GM19099 (cell line): ENCODE measurements at regions not wholly inside any gene's neighbourhood (a gene's known extent, or its start where the extent isn't known, plus 50 kb on each side); places are given as distances from the start of the nearest gene placed in this dataset.

Source experiments
- POLR2A ChIP-seq: IDR thresholded peaks from 3 replicates; pipeline ENCODE4 v1.6.1; 2011; ENCODE audit warnings: low read depth; ENCODE audit not compliant: insufficient read length; ENCODE audit errors: extremely low read depth

DNA sequence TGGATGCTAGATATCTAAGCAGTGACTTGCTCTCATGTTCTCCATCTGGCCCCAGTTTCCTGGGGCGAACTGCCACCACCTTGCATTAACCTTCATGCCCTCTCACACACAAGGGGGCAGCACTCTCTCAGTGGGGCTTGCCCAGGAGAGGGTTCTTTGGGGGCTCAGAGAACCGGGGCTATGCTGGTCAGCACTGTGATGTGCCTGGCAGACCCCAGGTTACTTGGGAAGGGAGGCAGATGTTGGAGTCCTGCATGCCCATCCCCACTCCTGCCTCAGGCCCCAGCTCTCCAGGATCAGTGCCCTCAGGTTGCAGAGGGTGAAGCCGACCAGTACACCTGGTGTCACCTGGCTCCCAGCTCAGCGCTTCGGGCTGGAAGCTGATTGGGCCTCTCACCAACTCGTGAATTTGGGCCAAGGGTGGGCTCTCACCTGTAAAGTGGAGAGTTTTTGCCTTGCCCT, 396.2 kb upstream of the HS6ST1 start:
- TF ChIP-seq POLR2A: no peak

DNA sequence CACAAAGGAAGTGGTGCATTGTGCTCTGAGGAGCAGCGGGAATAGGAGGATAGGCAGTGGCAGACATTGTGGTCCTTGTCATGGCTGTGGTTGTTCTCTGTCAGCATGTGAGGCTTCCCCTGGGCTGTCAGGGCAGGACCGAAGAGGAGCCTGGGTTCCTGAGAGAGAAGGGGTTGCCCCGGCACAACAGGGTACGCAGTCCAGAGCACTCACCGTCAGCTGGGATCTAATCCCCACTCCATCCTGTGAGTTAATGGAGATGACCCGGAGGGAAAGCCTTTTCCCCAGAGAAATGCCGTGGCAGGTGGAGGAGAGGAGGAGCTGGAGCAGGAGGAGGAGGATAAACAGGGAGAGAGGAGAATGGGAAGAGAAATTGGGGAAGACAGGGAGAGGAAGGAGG, 396.7 kb upstream of the HS6ST1 start:
- no peak for TF ChIP-seq POLR2A

DNA sequence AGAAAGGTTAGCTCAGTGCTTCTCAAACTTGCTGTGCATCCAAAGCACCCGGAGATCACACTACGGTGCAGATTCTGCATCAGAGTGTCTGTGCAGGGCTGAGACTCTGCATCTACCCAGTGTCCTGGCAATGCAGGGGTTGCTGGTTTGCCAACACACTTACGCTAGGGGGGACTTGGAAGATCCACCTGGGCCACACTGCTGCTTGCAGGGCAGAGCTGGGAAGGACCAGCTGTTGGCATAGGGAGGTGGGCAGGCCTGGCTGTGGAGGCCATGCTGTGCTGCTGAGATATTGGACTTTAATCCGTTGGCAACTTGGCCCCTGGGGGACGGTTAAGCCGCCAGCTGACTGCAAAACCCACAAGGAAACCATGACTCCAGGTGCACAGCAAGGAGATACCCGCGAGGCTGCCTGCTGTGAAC, 397.6 kb upstream of the HS6ST1 start:
- no peak for TF ChIP-seq POLR2A

DNA sequence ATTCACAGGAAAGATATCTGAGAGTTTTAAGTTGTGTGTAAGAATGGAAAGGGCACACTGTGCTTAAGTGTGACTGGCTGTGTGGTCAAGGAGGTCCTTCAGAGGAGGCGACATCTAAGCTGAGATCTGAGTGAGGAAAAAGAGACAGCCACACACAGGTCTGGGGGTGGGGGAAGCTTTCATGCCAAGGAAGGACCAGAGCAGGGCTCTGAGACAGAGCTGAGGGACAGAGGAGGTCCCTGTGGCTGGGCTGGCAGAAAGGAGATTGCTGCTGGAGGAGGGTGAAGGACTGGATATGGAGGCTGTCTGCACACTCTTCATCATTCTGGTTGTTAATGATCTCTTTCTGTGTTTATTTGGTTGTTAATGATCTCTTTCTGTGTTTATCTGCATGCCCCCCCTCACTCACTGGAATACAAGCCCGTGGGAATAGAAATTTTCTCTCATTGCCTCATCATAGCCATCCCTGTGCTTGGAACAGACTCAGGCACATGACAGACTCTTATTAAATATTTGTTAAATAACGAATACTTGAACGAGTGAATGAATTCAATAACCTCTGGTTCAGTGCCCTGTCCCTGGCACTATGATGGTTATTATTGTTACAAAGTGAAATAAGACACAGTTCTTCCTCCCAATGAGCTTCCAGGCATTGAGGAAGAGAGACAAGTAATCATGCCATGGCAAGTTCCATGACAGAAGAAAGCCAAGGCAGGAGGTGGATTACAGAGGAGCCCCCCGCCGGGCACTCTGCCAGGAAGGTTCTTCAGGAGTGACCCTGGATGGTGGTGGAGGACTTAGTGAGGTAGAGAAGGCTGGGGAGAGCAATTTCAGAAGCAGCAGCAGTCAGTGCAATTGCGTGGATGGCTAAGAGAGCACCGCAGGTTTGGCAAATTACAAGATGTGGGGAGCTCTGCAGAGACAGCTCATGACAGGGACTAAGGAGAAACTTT, 399.4 kb upstream of the HS6ST1 start:
- no peak for TF ChIP-seq POLR2A

DNA sequence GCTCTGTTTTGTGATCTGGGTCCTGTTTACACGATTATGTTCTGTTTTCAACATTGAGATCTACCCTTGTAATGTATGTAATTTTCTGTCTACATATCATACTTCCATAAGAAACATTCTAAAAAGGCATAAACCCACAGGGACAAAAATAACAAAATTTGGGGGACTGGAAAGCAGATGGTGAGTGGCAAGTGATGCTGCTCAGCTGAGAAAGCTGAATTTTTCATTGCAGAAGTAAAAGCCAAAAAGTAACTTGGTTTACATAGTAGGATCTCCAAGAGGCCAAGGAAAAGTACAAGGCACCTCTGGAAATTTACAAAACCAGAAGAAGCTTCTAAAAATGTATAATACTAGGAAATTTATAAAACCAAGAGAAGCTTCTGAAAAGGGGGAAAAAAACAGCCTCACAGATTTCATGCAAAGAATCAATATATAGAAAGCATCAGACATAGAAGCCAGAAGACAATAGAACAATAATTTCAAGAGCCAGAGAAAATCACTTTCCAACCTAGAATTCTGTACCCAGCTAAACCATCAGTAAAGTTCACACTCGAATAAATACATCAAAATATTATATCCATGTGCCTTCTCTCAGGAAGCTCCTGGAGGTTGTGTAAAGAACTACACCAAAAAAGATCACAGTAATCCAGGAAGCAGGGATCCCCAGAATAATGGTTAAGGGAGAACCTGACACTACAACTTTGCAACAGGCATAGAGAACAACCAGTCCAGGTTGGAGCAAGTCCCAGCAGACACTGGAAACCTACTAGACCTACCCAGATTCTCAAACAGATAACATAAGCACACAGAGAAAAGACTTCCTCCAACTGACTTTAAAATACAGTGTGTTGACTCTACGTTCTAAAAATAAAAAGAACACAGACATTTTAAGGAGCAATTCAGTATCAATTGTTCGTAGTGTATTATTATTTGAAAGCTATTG, 401.7 kb upstream of the HS6ST1 start:
- TF ChIP-seq POLR2A: no peak

DNA sequence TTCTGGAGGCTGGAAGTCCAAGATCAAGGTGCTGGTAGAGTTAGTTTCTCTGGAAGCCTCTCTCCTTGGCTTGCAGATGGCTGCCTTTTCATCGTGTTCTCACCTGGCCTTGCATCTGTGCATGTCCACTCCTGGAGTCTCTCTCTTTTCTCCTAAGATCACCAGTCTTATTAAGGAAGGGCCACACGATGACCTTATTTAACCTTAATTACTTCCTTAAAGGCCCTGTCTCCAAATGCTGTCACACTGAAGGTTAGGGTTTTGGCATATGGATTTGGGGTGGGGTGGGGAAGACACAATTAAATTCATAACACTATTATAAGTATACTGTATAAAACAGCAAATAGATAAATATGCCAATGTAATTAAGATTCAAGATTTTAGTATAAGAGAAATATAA, 402.4 kb upstream of the HS6ST1 start:
- no peak for TF ChIP-seq POLR2A

DNA sequence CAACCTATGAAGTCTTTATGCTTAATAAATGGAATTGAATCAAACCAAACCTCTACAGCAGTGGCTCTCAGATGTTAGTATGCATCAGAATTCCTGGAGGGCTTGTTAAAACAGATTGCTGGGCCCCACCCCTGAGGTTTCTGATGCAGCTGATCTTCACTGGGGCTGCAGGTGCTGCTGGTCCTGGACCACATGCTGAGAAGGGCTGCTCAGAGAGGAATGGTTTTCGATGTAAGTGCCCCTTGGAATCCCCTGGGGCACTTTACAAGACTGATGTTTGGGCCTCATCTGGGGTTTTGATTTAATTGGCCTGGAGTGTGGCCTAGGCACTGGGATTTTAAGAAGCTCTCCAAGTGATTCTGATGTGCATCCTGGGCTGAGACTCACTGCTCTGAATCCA, 403.8 kb upstream of the HS6ST1 start:
- TF ChIP-seq POLR2A: no peak

DNA sequence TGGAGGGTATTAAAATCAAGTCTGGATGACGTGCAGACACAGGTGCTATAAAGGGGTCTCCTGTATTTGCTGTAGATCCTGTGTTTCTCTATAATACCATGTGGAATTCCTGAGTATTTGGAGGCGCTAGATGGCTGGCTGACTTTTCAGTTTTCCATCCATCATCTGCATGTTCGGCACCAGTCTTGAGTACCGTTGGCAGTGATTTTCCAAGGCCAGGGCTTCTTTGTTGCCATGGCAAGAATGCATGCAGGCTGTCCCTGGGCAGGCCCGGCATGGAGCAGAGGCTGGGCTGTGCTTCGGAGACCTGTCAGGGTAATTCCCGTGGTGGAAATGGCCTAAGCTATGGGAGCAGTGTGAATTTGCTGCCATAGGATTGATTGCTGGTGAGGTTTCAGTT, 405.9 kb upstream of the HS6ST1 start:
- TF ChIP-seq POLR2A: no peak

DNA sequence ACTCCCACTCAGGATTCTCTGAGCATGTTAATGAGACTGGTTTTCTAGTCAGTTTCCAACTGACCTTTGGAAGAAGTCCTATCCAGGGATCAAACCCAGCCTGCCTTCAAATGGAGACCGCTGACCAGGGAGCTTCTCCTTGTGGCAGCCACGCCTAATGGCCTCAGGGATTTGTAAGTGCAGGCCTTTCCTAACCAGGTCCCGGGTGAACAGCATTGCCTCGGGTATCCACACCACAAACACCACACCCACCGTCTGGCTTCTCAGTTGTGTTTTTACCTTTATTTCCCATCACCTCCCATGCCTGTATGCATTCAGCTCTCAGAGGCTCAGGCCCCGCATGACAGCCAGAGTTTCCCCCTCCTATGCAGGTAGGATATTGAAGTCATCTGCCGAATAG, 406.3 kb upstream of the HS6ST1 start:
- TF ChIP-seq POLR2A: no peak

DNA sequence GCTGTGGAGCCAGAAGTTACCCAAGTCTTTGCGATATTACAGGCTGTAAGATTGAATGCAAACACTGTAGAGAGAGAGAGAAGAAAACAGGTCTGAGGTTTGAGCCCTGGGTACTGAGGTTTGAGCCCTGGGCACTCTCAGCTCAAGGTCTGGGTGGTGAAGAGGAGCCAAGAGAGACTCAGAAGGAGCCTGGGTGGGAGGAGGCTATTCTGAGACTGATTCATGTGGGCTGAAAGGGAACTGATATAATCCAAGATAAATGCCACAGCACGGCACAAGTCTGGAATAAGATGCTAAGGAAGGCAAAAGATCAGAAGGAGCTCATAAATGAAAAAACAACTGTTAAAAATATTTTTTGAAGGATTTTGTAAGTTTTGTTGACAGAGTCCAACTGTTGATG, 407.6 kb upstream of the HS6ST1 start:
- TF ChIP-seq POLR2A: no peak

DNA sequence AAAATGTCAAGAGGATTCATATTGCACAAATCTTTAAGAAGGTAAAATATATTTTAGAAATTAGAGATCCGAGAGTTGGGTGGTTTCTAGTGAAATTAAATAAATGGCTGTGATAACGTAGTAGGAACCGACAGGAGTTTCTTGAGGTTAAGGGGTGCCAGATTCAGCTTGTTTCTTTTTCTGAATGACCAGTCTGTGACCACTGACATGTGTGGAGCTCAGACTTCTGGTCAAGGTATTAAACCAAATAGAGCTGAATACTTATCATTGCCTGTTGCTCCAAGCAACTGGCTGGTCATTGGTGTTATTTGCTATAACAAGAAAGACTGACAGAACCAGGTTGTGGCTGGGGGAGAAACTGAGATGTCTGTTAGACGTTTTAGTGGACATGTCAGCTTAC, 408.2 kb upstream of the HS6ST1 start:
- TF ChIP-seq POLR2A: no peak

DNA sequence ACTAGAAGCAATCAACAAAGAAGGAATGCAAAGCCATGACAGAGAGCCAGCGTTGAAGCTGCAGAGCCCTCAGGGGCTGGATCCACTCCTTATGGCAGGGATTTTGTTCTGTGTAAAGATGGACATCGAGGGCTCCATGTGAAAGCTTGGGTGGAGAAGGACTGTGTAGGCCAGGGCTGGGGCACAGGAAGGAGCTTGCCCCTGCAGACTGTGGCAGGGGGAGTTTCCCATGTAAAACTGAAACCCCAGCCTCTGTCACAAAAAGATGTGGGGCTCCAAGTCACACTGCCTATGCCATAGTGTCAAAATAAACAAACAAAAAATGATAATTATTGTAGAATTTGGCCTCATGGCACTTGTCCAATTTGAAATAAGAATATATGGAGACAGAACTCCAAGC, 408.7 kb upstream of the HS6ST1 start:
- no peak for TF ChIP-seq POLR2A

DNA sequence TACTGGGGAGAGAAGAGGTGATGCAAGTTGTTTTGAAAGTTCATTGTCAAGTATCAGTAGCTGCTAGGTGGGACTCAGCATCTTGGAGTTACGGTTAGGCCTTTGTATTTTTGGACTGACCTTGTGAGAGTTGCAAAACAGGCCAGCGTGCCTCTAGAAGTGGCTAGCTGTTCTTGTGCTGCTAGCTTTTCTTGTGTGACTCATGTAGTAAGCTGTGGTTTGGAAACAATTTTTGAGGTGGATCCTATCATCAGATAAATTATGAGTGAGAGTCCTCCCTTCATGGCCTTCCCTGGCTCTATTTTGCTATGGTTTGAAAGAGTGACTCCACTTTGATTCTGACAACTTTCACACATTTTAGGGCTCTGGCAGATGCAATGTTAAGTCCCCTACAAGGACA, 409.2 kb upstream of the HS6ST1 start:
- TF ChIP-seq POLR2A: no peak

DNA sequence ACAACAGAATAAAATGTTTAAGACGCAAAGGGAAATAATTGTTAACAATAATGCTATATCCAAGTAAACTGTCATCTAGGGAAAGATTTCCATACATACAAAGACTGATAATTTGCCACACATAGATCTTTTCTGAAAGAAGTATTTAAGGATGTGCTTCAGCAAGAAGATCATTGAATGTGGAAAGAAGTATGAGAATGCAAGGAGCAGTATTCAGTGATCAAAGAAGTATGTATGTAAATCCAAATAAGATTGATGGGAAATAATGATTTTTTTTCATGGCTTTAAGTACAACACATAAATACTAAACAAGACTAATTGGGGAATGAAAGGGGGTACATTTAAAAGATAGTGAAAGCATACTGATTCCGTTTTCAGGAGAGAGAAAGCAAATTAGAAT, 410.4 kb upstream of the HS6ST1 start:
- no peak for TF ChIP-seq POLR2A

DNA sequence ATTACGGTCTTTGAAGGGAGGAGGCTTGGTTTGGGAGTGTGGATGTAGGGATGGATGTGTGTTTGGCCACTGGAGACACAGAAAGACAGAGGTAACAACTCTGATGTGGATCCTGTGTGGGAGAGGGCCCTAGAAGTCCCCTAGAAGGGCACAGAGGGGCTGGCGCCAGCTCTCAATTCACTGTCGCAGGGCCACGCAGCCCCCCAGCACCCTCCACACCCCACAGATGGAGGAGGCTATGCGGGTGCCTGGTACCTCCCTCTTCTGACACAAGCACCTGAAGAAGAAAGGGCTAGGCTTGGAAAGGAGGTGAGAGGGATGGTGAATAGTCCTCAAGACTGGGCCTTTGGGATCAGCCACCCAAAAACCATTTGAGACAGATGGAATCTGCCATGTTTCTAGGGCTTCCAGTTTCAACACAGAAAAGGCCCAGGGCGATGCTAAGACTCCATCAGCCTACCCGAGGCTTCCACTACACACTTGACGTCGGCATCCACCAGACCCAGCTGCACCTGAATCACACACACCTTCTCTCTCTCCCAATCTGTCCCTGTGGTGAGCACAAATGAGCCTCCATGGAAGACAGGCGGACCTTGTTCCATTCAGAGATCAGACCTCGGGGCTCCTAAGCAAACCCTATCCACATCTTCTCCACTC, 413.5 kb upstream of the HS6ST1 start:
- TF ChIP-seq POLR2A: no peak
